HG03108 (cell line): ENCODE measurements at regions not wholly inside any gene's neighbourhood (a gene's known extent, or its start where the extent isn't known, plus 50 kb on each side); places are given as distances from the start of the nearest gene placed in this dataset.
"Not testable (repeated sequence)": the region's sequence is repeated elsewhere in the genome, so short reads cannot be mapped to it uniquely, and the experiment has no call there.

ENCODE experiments used
- ATAC-seq: cut with Tn5 transposase; IDR thresholded peaks from one replicate; pipeline ENCODE4 v1.9.1; 2021; ENCODE audit warnings: moderate library complexity; ENCODE audit not compliant: unreplicated experiment

- no peak for ATAC-seq
Measured at GRCh38 chr7:132030883-132031282, 474.5 kb upstream of the PODXL start.

- no peak for ATAC-seq
Measured at GRCh38 chr7:132030086-132030568, 473.7 kb upstream of the PODXL start.

- ATAC-seq, result no peak
Measured at GRCh38 chr7:132029369-132030085, 473.1 kb upstream of the PODXL start.

GRCh38 chr7:132028144-132028920 lies 471.9 kb upstream of the PODXL start:
- no peak for ATAC-seq

GRCh38 chr7:132024290-132024689 lies 467.9 kb upstream of the PODXL start:
- no peak for ATAC-seq

- ATAC-seq, result no peak
Measured at GRCh38 chr7:132023466-132023865, 467.0 kb upstream of the PODXL start.

GRCh38 chr7:132022188-132022587 lies 465.8 kb upstream of the PODXL start:
- ATAC-seq, result no peak

- no peak for ATAC-seq
Measured at GRCh38 chr7:132019703-132020102, 463.3 kb upstream of the PODXL start.

GRCh38 chr7:132009778-132010177 lies 453.4 kb upstream of the PODXL start:
- no peak for ATAC-seq

- no peak for ATAC-seq
Measured at GRCh38 chr7:132004529-132004928, 448.1 kb upstream of the PODXL start.

GRCh38 chr7:132002343-132002968 lies 446.0 kb upstream of the PODXL start:
- no peak for ATAC-seq

GRCh38 chr7:132001146-132001545 lies 444.7 kb upstream of the PODXL start:
- no peak for ATAC-seq

GRCh38 chr7:131999193-131999592 lies 442.8 kb upstream of the PODXL start:
- ATAC-seq, result no peak

- no peak for ATAC-seq
Measured at GRCh38 chr7:131995324-131995723, 438.9 kb upstream of the PODXL start.

GRCh38 chr7:131981069-131981468 lies 424.6 kb upstream of the PODXL start:
- not testable (repeated sequence) for ATAC-seq

GRCh38 chr7:131978118-131978517 lies 421.7 kb upstream of the PODXL start:
- not testable (repeated sequence) for ATAC-seq

GRCh38 chr7:131976411-131976810 lies 420.0 kb upstream of the PODXL start:
- no peak for ATAC-seq

- ATAC-seq, result no peak
Measured at GRCh38 chr7:131974671-131975070, 418.2 kb upstream of the PODXL start.

- ATAC-seq, result no peak
Measured at GRCh38 chr7:131972251-131972650, 415.8 kb upstream of the PODXL start.

- no peak for ATAC-seq
Measured at GRCh38 chr7:131970602-131971001, 414.2 kb upstream of the PODXL start.

GRCh38 chr7:131969560-131969959 lies 413.1 kb upstream of the PODXL start:
- no peak for ATAC-seq
